RKO (cell line): ENCODE measurements at regions not wholly inside any gene's neighbourhood (a gene's known extent, or its start where the extent isn't known, plus 50 kb on each side); places are given as distances from the start of the nearest gene placed in this dataset.
"Not testable (repeated sequence)": the region's sequence is repeated elsewhere in the genome, so short reads cannot be mapped to it uniquely, and the experiment has no call there.

ENCODE experiments used
- DNase-seq: peaks from one replicate; pipeline ENCODE4 v3.0.0-alpha.2; 2016; ENCODE audit warnings: low spot score

GRCh38 chr7:126177782-126178181 lies 1075.0 kb downstream of the GRM8 start:
- no peak for DNase-seq

GRCh38 chr7:126166645-126167044 lies 1086.1 kb downstream of the GRM8 start:
- DNase-seq, result no peak

- no peak for DNase-seq
These were observed 1089.1 kb downstream of the GRM8 start for GRCh38 chr7:126163647-126164046.

- no peak for DNase-seq
These were observed 1095.3 kb downstream of the GRM8 start for GRCh38 chr7:126157391-126157790.

GRCh38 chr7:126150278-126150958 lies 1102.3 kb downstream of the GRM8 start:
- DNase-seq, result no peak

- DNase-seq, result no peak
These were observed 1111.8 kb downstream of the GRM8 start for GRCh38 chr7:126140858-126141466.

- DNase-seq, result no peak
These were observed 1132.8 kb downstream of the GRM8 start for GRCh38 chr7:126119981-126120380.

GRCh38 chr7:126103582-126103981 lies 1149.2 kb downstream of the GRM8 start:
- no peak for DNase-seq

GRCh38 chr7:126083014-126083413 lies 1153.4 kb upstream of the POT1 start:
- DNase-seq, result no peak

- no peak for DNase-seq
These were observed 1150.0 kb upstream of the POT1 start for GRCh38 chr7:126079581-126079980.

GRCh38 chr7:126079151-126079550 lies 1149.5 kb upstream of the POT1 start:
- no peak for DNase-seq

- no peak for DNase-seq
These were observed 1136.1 kb upstream of the POT1 start for GRCh38 chr7:126065766-126066165.

- no peak for DNase-seq
These were observed 1128.4 kb upstream of the POT1 start for GRCh38 chr7:126057979-126058378.

GRCh38 chr7:126056613-126057012 lies 1127.0 kb upstream of the POT1 start:
- not testable (repeated sequence) for DNase-seq

- DNase-seq, result no peak
These were observed 1122.6 kb upstream of the POT1 start for GRCh38 chr7:126052229-126052628.

GRCh38 chr7:126044662-126045061 lies 1115.0 kb upstream of the POT1 start:
- no peak for DNase-seq

GRCh38 chr7:126041472-126041871 lies 1111.8 kb upstream of the POT1 start:
- no peak for DNase-seq

GRCh38 chr7:126040114-126041045 lies 1110.8 kb upstream of the POT1 start:
- DNase-seq, result no peak

GRCh38 chr7:126026421-126027088 lies 1096.9 kb upstream of the POT1 start:
- DNase-seq, result no peak

- no peak for DNase-seq
These were observed 1092.8 kb upstream of the POT1 start for GRCh38 chr7:126022452-126022851.

- peak; percentile 8 for DNase-seq
These were observed 1087.1 kb upstream of the POT1 start for GRCh38 chr7:126016722-126017121.

GRCh38 chr7:126005064-126005463 lies 1075.4 kb upstream of the POT1 start:
- no peak for DNase-seq
